Upper lobe of right lung (tissue), 1 donor: ENCODE measurements at regions not wholly inside any gene's neighbourhood (a gene's known extent, or its start where the extent isn't known, plus 50 kb on each side); places are given as distances from the start of the nearest gene placed in this dataset.

Experiments used
- ATAC-seq: fragments of 200-7000 bp; cut with Tn5 transposase; one replicate; pipeline ENCODE4 v1.9.1; 2020; ENCODE audit warnings: mild to moderate bottlenecking, moderate library complexity
- DNase-seq: peaks from one replicate; pipeline ENCODE4 v3.0.0-alpha.2; 2020
- H3K27ac ChIP-seq: fragments of 200-600 bp; one replicate; pipeline ENCODE4 v1.8.0; 2022
- H3K27me3 ChIP-seq: fragments of 200-600 bp; one replicate; pipeline ENCODE4 v1.8.0; 2022; ENCODE audit warnings: mild to moderate bottlenecking
- H3K36me3 ChIP-seq: fragments of 200-600 bp; one replicate; pipeline ENCODE4 v1.8.0; 2022
- H3K4me1 ChIP-seq: fragments of 200-600 bp; one replicate; pipeline ENCODE4 v1.8.0; 2022
- H3K4me3 ChIP-seq: fragments of 200-600 bp; one replicate; pipeline ENCODE4 v1.8.0; 2022; ENCODE audit warnings: mild to moderate bottlenecking
- H3K9me3 ChIP-seq: fragments of 200-600 bp; one replicate; pipeline ENCODE4 v1.8.0; 2022
- intact Hi-C: fragments of 100-400 bp; cut with DNase I; formaldehyde crosslinking; loops from one replicate; pipeline ENCODE4 v1.11.0; 2022
- TF ChIP-seq, protein P1 (sequence below): fragments of 200-600 bp; IDR thresholded peaks from one replicate; pipeline ENCODE4 v1.8.0; 2022; ENCODE audit warnings: antibody characterized with exemption
- donor health status: DM: no; HTN: yes; CAD: no; lungs with severe emphysema.

GRCh38 chr5:18203296-18203695, 569.0 kb downstream of the TAF11L14 start:
- intact Hi-C loops = no loop called here
- Histone ChIP-seq H3K27ac (no peak overlapping the region), H3K4me3 (no peak overlapping the region), H3K36me3 (no peaks in the 10 kb centered on the region), H3K9me3 (peaks cover 4% of the 10 kb centered on the region), H3K27me3 (no peaks in the 10 kb centered on the region), H3K4me1 (no peaks in the 10 kb centered on the region)
- ATAC-seq (no peak), DNase-seq (no peak)
- TF ChIP-seq, protein P1, sequence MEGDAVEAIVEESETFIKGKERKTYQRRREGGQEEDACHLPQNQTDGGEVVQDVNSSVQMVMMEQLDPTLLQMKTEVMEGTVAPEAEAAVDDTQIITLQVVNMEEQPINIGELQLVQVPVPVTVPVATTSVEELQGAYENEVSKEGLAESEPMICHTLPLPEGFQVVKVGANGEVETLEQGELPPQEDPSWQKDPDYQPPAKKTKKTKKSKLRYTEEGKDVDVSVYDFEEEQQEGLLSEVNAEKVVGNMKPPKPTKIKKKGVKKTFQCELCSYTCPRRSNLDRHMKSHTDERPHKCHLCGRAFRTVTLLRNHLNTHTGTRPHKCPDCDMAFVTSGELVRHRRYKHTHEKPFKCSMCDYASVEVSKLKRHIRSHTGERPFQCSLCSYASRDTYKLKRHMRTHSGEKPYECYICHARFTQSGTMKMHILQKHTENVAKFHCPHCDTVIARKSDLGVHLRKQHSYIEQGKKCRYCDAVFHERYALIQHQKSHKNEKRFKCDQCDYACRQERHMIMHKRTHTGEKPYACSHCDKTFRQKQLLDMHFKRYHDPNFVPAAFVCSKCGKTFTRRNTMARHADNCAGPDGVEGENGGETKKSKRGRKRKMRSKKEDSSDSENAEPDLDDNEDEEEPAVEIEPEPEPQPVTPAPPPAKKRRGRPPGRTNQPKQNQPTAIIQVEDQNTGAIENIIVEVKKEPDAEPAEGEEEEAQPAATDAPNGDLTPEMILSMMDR = no peak

- no peaks in the 10 kb centered on the region for H3K4me1 ChIP-seq
- H3K27ac ChIP-seq = no peak overlapping the region
- TF ChIP-seq, protein P1 = no peak
- no peak overlapping the region for H3K4me3 ChIP-seq
- DNase-seq = no peak
- no peaks in the 10 kb centered on the region for H3K36me3 ChIP-seq
- no peaks in the 10 kb centered on the region for H3K27me3 ChIP-seq
- ATAC-seq = no peak
- H3K9me3 ChIP-seq = no peaks in the 10 kb centered on the region
- intact Hi-C loops = no loop called here
These were observed 579.4 kb downstream of the TAF11L14 start for GRCh38 chr5:18213666-18214065.

DNA sequence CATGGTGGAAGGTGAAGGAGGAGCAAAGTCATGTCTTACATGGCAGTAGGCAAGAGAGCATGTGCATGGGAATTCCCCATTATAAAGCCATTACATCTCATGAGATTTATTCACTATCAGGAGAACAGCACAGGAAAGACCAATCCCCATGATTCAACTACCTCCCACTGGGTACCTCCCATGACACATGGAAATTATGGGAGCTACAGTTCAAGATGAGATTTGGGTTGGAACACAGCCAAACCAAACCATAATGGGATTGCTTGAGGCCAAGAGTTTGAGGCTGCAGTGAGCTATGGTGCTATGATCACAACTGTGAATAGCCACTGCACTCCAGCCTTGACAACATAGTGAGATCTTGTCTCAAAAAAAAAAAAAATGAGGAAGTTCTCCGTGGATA, 581.8 kb downstream of the TAF11L14 start:
- Histone ChIP-seq H3K9me3 (no peaks in the 10 kb centered on the region), H3K36me3 (no peaks in the 10 kb centered on the region), H3K27me3 (no peaks in the 10 kb centered on the region), H3K4me1 (no peaks in the 10 kb centered on the region), H3K27ac (no peak overlapping the region), H3K4me3 (no peak overlapping the region)
- DNase-seq = no peak
- intact Hi-C loops = no loop called here
- no peak for ATAC-seq
- TF ChIP-seq, protein P1 = no peak

- H3K4me3 ChIP-seq = no peak overlapping the region
- DNase-seq (no peak), ATAC-seq (no peak)
- H3K36me3 ChIP-seq = no peaks in the 10 kb centered on the region
- TF ChIP-seq, protein P1 = no peak
- no peaks in the 10 kb centered on the region for H3K27me3 ChIP-seq
- no peaks in the 10 kb centered on the region for H3K4me1 ChIP-seq
- H3K27ac ChIP-seq = no peak overlapping the region
- intact Hi-C loops = no loop called here
- no peaks in the 10 kb centered on the region for H3K9me3 ChIP-seq
These were observed 582.5 kb downstream of the TAF11L14 start for GRCh38 chr5:18216729-18217128.

DNA sequence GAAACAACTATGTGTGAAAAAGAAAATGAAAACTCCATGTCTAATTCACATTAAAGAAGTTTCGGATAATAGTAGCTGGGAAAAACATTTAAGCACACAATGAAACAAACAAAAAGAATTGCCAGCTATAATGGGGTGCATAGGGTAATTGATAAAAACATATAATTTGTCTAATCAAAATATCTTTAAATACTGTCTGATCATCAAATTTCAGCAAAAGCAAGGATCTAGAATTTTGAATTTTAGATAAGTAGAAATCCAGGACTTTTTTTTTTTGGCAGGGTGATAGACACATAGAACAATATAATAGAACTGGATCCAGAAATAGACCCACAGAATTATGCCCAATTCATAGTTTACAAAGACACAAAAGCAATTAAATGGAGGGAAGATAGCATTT, 585.0 kb downstream of the TAF11L14 start:
- H3K4me3 ChIP-seq = no peak overlapping the region
- H3K36me3 ChIP-seq = no peaks in the 10 kb centered on the region
- no peaks in the 10 kb centered on the region for H3K27me3 ChIP-seq
- H3K9me3 ChIP-seq = no peaks in the 10 kb centered on the region
- DNase-seq (no peak), ATAC-seq (no peak)
- no peak overlapping the region for H3K27ac ChIP-seq
- intact Hi-C loops = no loop called here
- no peaks in the 10 kb centered on the region for H3K4me1 ChIP-seq
- TF ChIP-seq, protein P1 = no peak

GRCh38 chr5:18220631-18221030, 586.4 kb downstream of the TAF11L14 start:
- Histone ChIP-seq H3K27me3 (no peaks in the 10 kb centered on the region), H3K27ac (no peak overlapping the region), H3K36me3 (no peaks in the 10 kb centered on the region), H3K4me3 (no peak overlapping the region), H3K4me1 (no peaks in the 10 kb centered on the region), H3K9me3 (no peaks in the 10 kb centered on the region)
- ATAC-seq = no peak
- DNase-seq = no peak
- TF ChIP-seq, protein P1 = no peak
- intact Hi-C loops = no loop called here
